NB4 (cell line): ENCODE measurements at regions not wholly inside any gene's neighbourhood (a gene's known extent, or its start where the extent isn't known, plus 50 kb on each side); places are given as distances from the start of the nearest gene placed in this dataset.

Experiments
- DNase-seq: peaks from one replicate; pipeline ENCODE4 v3.0.0; 2010; ENCODE audit warnings: low read depth
- H3K4me3 ChIP-seq: one replicate; pipeline ENCODE4 v1.5.1; 2011; ENCODE audit warnings: mild to moderate bottlenecking, low read depth, low read length, moderate library complexity
- MAX ChIP-seq: IDR thresholded peaks from 2 replicates; pipeline ENCODE4 v1.6.1; 2011; ENCODE audit warnings: low read depth, low read length
- MYC ChIP-seq: IDR thresholded peaks from 2 replicates; pipeline ENCODE4 v1.6.1; 2011; ENCODE audit warnings: low read depth, low read length
- POLR2A ChIP-seq: IDR thresholded peaks from 2 replicates; pipeline ENCODE4 v1.6.1; 2011; ENCODE audit warnings: mild to moderate bottlenecking; ENCODE audit not compliant: insufficient read length; ENCODE audit errors: extremely low read depth
- TF ChIP-seq, protein P1 (sequence below): IDR thresholded peaks from one replicate; pipeline ENCODE4 v1.5.1; 2012; ENCODE audit warnings: low read depth, low read length

DNA sequence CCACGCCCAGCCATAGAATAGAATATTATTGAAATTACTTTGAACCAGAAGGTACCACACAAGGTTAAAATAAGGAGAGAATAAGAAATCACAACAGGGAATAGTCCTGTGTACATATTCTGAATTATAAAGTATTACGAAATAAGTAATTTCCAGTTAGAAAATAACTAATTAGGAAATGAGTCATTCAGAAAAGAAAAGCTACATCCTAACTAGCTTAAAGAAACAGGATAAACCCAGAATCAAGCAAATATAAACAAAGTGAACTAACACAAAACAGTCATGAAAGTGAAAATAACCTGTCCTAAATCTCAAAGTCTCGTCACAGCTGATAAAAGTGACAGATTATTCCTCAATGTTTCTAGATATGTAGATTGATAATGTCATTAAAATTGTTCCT, 74.8 kb upstream of the NEBL start:
- TF ChIP-seq MAX = no peak
- TF ChIP-seq, protein P1, sequence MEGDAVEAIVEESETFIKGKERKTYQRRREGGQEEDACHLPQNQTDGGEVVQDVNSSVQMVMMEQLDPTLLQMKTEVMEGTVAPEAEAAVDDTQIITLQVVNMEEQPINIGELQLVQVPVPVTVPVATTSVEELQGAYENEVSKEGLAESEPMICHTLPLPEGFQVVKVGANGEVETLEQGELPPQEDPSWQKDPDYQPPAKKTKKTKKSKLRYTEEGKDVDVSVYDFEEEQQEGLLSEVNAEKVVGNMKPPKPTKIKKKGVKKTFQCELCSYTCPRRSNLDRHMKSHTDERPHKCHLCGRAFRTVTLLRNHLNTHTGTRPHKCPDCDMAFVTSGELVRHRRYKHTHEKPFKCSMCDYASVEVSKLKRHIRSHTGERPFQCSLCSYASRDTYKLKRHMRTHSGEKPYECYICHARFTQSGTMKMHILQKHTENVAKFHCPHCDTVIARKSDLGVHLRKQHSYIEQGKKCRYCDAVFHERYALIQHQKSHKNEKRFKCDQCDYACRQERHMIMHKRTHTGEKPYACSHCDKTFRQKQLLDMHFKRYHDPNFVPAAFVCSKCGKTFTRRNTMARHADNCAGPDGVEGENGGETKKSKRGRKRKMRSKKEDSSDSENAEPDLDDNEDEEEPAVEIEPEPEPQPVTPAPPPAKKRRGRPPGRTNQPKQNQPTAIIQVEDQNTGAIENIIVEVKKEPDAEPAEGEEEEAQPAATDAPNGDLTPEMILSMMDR = no peak
- no peak for TF ChIP-seq POLR2A
- TF ChIP-seq MYC = no peak
- H3K4me3 ChIP-seq = no peak overlapping the region
- DNase-seq = no peak

DNA sequence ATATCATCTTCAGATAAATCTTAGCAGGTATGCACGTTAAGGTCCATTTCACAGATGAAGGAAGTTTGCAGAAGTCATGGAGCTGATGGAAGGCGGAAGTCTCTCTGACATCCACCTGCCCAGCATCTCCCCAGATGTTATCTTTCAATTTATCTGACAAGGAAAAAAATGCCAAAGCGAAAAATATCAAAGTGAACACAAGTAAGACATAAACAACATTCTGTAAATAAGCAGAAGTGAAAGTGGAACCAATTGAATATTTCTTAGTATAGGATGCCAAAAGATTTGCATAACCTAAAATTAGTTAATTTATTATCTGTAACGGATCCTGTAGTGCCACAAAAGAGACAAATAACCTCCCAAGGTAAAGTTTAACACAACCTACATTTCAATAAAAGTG, 73.6 kb upstream of the NEBL start:
- H3K4me3 ChIP-seq = no peak overlapping the region
- no peak for DNase-seq
- TF ChIP-seq MAX = no peak
- no peak for TF ChIP-seq MYC
- TF ChIP-seq POLR2A = no peak
- TF ChIP-seq, protein P1 = no peak

GRCh38 chr10:20970044-20970443, 72.9 kb upstream of the NEBL start:
- no peak overlapping the region for H3K4me3 ChIP-seq
- TF ChIP-seq MYC (no peak), POLR2A (no peak), MAX (no peak)
- TF ChIP-seq, protein P1 = no peak
- DNase-seq = no peak

GRCh38 chr10:20966426-20966825, 69.3 kb upstream of the NEBL start:
- TF ChIP-seq MAX = no peak
- TF ChIP-seq, protein P1 = no peak
- no peak for TF ChIP-seq MYC
- no peak for TF ChIP-seq POLR2A
- no peak overlapping the region for H3K4me3 ChIP-seq

GRCh38 chr10:20963721-20964595, 66.8 kb upstream of the NEBL start:
- TF ChIP-seq MYC (no peak), MAX (no peak), POLR2A (no peak)
- TF ChIP-seq, protein P1 = no peak
- no peak for DNase-seq
- no peak overlapping the region for H3K4me3 ChIP-seq

More at GRCh38 chr10:20966426-20966825, 69.3 kb upstream of the NEBL start:
- DNase-seq = no peak
